ENCODE measurements at regions not wholly inside any gene's neighbourhood (a gene's known extent, or its start where the extent isn't known, plus 50 kb on each side); places are given as distances from the start of the nearest gene placed in this dataset.

DNA sequence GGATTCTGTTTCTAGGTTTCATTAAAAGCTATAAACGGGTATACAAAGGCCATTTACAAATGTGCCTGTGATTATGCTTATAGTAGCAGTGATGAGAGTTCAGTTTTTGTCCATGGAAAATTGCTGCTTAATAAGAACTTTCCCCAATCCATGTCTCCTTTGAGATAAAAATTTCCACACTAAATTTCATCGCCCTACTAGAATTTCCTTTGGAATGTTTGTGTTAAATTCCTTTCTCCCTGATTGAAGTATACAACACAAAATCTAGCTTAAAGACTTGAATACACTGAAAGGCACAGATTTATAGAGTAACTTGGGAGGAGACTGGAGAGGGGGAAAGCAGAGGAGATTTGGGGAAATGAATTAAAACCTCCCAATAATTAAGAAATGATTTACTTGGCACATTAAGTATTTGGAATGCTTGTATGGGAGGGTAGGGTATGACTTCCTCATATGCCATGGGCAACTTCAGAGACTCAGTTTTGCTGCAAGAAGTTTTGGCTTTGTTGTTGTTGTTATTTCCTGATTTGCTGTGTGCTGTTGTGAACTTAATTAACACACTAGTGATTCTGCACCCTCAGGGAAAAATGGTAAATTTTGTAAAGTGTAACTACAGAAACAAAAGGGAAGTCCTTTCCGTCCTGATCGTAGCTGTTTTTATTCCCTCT, 157.6 kb upstream of the LMO4 start:
- Histone ChIP-seq H3K4me3 (ENCODE audit: extremely low read depth in 1 of 4, insufficient read depth in 2 of 4, low read depth in 3 of 4, low read length in 4 of 4) (no peak overlapping the region), H3K27ac (ENCODE audit: low read depth, low read length) (no peak overlapping the region), H3K36me3 (ENCODE audit: control insufficient read depth in 2 of 4, insufficient read depth in 4 of 4, low read length in 3 of 4) (no peaks in the 10 kb centered on the region), H3K4ac (replicated peaks; ENCODE audit: insufficient read length, low read depth, low read length) (no peak overlapping the region), H4K5ac (ENCODE audit: insufficient read length, low read depth, low read length) (no peak overlapping the region), H3K9me3 (ENCODE audit: insufficient read depth in 2 of 2, low read depth in 1 of 2, low read length in 1 of 2) (no peaks in the 10 kb centered on the region), H4K20me1 (replicated peaks in 1 of 2; ENCODE audit: control insufficient read depth in 1 of 2, insufficient read depth in 2 of 2, low read length in 2 of 2) (no peaks in the 10 kb centered on the region), H3K4me2 (ENCODE audit: insufficient read depth in 1 of 2, low read depth in 2 of 2, low read length in 2 of 2) (no peak overlapping the region), H2BK120ac (replicated peaks; ENCODE audit: low read depth, low read length) (no peak overlapping the region), H2BK20ac (ENCODE audit: low read length) (no peak overlapping the region), H3K9ac (replicated peaks in 1 of 4; ENCODE audit: extremely low read depth in 1 of 4, low read depth in 3 of 4, low read length in 3 of 4) (no peak overlapping the region), H3K79me1 (ENCODE audit: low read depth, low read length) (no peaks in the 10 kb centered on the region), H3K27me3 (replicated peaks in 1 of 4; ENCODE audit: control insufficient read depth in 3 of 4, extremely low read depth in 1 of 4, insufficient read depth in 3 of 4, low read length in 3 of 4) (no peaks in the 10 kb centered on the region), H3K4me1 (replicated peaks in 1 of 4; ENCODE audit: control insufficient read depth in 3 of 4, insufficient read depth in 4 of 4, low read length in 3 of 4) (no peaks in the 10 kb centered on the region), H3K14ac (ENCODE audit: insufficient read length) (no peak overlapping the region), H3K23ac (ENCODE audit: insufficient read length) (no peak overlapping the region), H2BK5ac (ENCODE audit: low read depth, low read length) (no peak overlapping the region), H3K56ac (replicated peaks; ENCODE audit: insufficient read length, low read depth, low read length) (no peak overlapping the region), H3K23me2 (ENCODE audit: low read depth, low read length) (no peaks in the 10 kb centered on the region), H2AK5ac (ENCODE audit: low read depth, low read length) (no peak overlapping the region), H4K91ac (replicated peaks; ENCODE audit: insufficient read length, low read length) (no peak overlapping the region), H2AFZ (ENCODE audit: low read length) (no peak overlapping the region), H2BK12ac (ENCODE audit: low read depth, low read length) (no peak overlapping the region), H3K79me2 (ENCODE audit: control insufficient read depth in 1 of 2, insufficient read depth in 2 of 2, low read length in 2 of 2) (no peaks in the 10 kb centered on the region), H2BK15ac (ENCODE audit: low read length) (no peak overlapping the region), H4K8ac (ENCODE audit: extremely low read depth, insufficient read depth, low read length) (no peak overlapping the region), H3K18ac (ENCODE audit: extremely low read depth, low read length) (no peak overlapping the region)
- ChIA-PET CTCF (ENCODE audit: partially characterized antibody) (interaction anchor here (1.1 to 2.6 kb wide), 5 partner anchors 9 to 316 kb away, joined by 3 to 7 read pairs (median 4); no protein-coding TSS in a partner anchor), POLR2A (ENCODE audit: partially characterized antibody) (no interaction called here)
- 79% methylated on average over 4 of the region's 4 CpGs; no CpG with 5 or more reads in 1 of the 2 experiments for WGBS, 2 experiments (ENCODE audit: extremely low coverage in 1 of 2, insufficient coverage in 1 of 2, insufficient read length in 1 of 2, insufficient replicate concordance in 2 of 2, low coverage in 1 of 2, low lambda C conversion rate in 2 of 2, missing lambda C conversion rate in 1 of 2)
- DNase-seq (ENCODE audit: low read depth in 1 of 2, low spot score in 2 of 2) (no peak), FAIRE-seq (no peak)
- TF ChIP-seq KDM1A (IDR thresholded peaks at IDR 0.05; ENCODE audit: borderline replicate concordance, low read length) (no peak), SIN3A (conservative IDR thresholded peaks at IDR 0.05 in 1 of 2, IDR thresholded peaks at IDR 0.05 in 1 of 2; ENCODE audit: low read depth in 1 of 2, low read length in 2 of 2) (no peak), JUND (IDR thresholded peaks at IDR 0.05; ENCODE audit: low read length) (no peak), SAP30 (IDR thresholded peaks at IDR 0.05; ENCODE audit: insufficient read depth, insufficient replicate concordance, low read length) (no peak), SP2 (IDR thresholded peaks at IDR 0.05; ENCODE audit: low read length) (no peak), SIRT6 (IDR thresholded peaks at IDR 0.05; ENCODE audit: low read length) (no peak), YY1 (IDR thresholded peaks at IDR 0.05; ENCODE audit: low read depth, low read length) (no peak), EZH2 (IDR thresholded peaks at IDR 0.05; ENCODE audit: low read depth, low read length, severe bottlenecking) (no peak), GTF2F1 (IDR thresholded peaks at IDR 0.05; ENCODE audit: borderline replicate concordance, low read depth, low read length) (no peak), SRF (IDR thresholded peaks at IDR 0.05; ENCODE audit: low read depth, low read length) (no peak), SP1 (IDR thresholded peaks at IDR 0.05; ENCODE audit: low read depth, low read length) (no peak), EGR1 (IDR thresholded peaks at IDR 0.05; ENCODE audit: borderline replicate concordance, low read depth, low read length) (no peak), MAFK (IDR thresholded peaks at IDR 0.05; ENCODE audit: low read depth, low read length) (no peak), CBX8 (IDR thresholded peaks at IDR 0.05; ENCODE audit: borderline replicate concordance, low read depth, low read length) (no peak), RFX5 (IDR thresholded peaks at IDR 0.05; ENCODE audit: borderline replicate concordance, low read depth, low read length) (no peak)
